WTC11 (cell line): ENCODE measurements at regions not wholly inside any gene's neighbourhood (a gene's known extent, or its start where the extent isn't known, plus 50 kb on each side); places are given as distances from the start of the nearest gene placed in this dataset.

Experiments used
- ATAC-seq: fragments of 200-7000 bp; cut with Tn5 transposase; 2 replicates; pipeline ENCODE4 v1.10.0; 2021; ENCODE audit warnings: mild to moderate bottlenecking, moderate library complexity
- CTCF ChIA-PET: fragments of 300-600 bp; sonication (Branson Sonifier 250); formaldehyde crosslinking; loops from one replicate; lab custom pipeline; 2021; ENCODE audit warnings: antibody characterized with exemption; lab: Charles Lee
- POLR2A ChIA-PET: fragments of 350-600 bp; sonication (Branson Sonifier 250); formaldehyde crosslinking; loops from one replicate; lab custom pipeline; 2021; ENCODE audit warnings: antibody characterized with exemption; lab: Charles Lee
- DNase-seq: peaks from one replicate; pipeline ENCODE4 v3.0.0; 2021; ENCODE audit warnings: low spot score
- H3K27ac Mint-ChIP-seq: 2 replicates; pipeline ENCODE4 v1.8.0; 2021; ENCODE audit warnings: mixed read lengths
- H3K27me3 Mint-ChIP-seq: 2 replicates; pipeline ENCODE4 v1.8.0; 2021; ENCODE audit warnings: low read depth, mild to moderate bottlenecking, moderate library complexity, mixed read lengths
- H3K36me3 Mint-ChIP-seq: 2 replicates; pipeline ENCODE4 v1.8.0; 2021; ENCODE audit warnings: mixed read lengths
- H3K4me1 Mint-ChIP-seq: 2 replicates; pipeline ENCODE4 v1.8.0; 2022; ENCODE audit warnings: mixed read lengths
- H3K4me3 Mint-ChIP-seq: 2 replicates; pipeline ENCODE4 v1.8.0; 2021; ENCODE audit warnings: mild to moderate bottlenecking, moderate library complexity, mixed read lengths
- H3K9me3 Mint-ChIP-seq: 2 replicates; pipeline ENCODE4 v1.8.0; 2021; ENCODE audit warnings: mixed read lengths
- CREB1 ChIP-seq: sonication (generic); formaldehyde crosslinking; IDR thresholded peaks from 2 replicates; pipeline ENCODE4 v1.8.0; 2023; ENCODE audit warnings: mild to moderate bottlenecking, missing genetic modification reagents
- E2F4 ChIP-seq: sonication (generic); formaldehyde crosslinking; IDR thresholded peaks from 2 replicates; pipeline ENCODE4 v1.8.1; 2022; ENCODE audit warnings: low read depth, mild to moderate bottlenecking, moderate library complexity, missing genetic modification reagents, borderline replicate concordance
- ESRRA ChIP-seq: sonication (generic); formaldehyde crosslinking; IDR thresholded peaks from 2 replicates; pipeline ENCODE4 v1.8.1; 2022; ENCODE audit warnings: mild to moderate bottlenecking, missing genetic modification reagents, borderline replicate concordance
- GRHL2 ChIP-seq: fragments of 250-450 bp; sonication (Bioruptor Pico); IDR thresholded peaks from 2 replicates; pipeline ENCODE4 v1.8.0; 2022; ENCODE audit warnings: mild to moderate bottlenecking, moderate library complexity; ENCODE audit not compliant: insufficient replicate concordance, severe bottlenecking
- GTF2I ChIP-seq: fragments of 250-450 bp; sonication (Bioruptor Pico); conservative IDR thresholded peaks from 2 replicates; pipeline ENCODE4 v1.4.0; 2021; ENCODE audit warnings: mild to moderate bottlenecking
- IRF1 ChIP-seq: sonication (generic); formaldehyde crosslinking; IDR thresholded peaks from 2 replicates; pipeline ENCODE4 v1.8.0; 2023; ENCODE audit warnings: missing genetic modification reagents
- JUN ChIP-seq: sonication (generic); formaldehyde crosslinking; IDR thresholded peaks from 2 replicates; pipeline ENCODE4 v1.8.0; 2023; ENCODE audit warnings: mild to moderate bottlenecking, missing genetic modification reagents
- KAT7 ChIP-seq: sonication (generic); formaldehyde crosslinking; IDR thresholded peaks from 2 replicates; pipeline ENCODE4 v1.8.1; 2023; ENCODE audit warnings: missing genetic modification reagents, mild to moderate bottlenecking, borderline replicate concordance
- MAX ChIP-seq: sonication (generic); formaldehyde crosslinking; IDR thresholded peaks from 2 replicates; pipeline ENCODE4 v1.8.0; 2022; ENCODE audit warnings: mild to moderate bottlenecking, missing genetic modification reagents
- MLX ChIP-seq: sonication (generic); formaldehyde crosslinking; IDR thresholded peaks from 2 replicates; pipeline ENCODE4 v1.8.1; 2023; ENCODE audit warnings: mild to moderate bottlenecking, missing genetic modification reagents, moderate library complexity
- NFYB ChIP-seq: sonication (generic); formaldehyde crosslinking; conservative IDR thresholded peaks from 2 replicates; pipeline ENCODE4 v1.8.0; 2022; ENCODE audit warnings: low read depth, missing genetic modification reagents
- NR2C2 ChIP-seq: sonication (generic); formaldehyde crosslinking; IDR thresholded peaks from 2 replicates; pipeline ENCODE4 v1.8.0; 2022; ENCODE audit warnings: mild to moderate bottlenecking, missing genetic modification reagents
- PRRX2 ChIP-seq: fragments of 250-450 bp; sonication (Bioruptor Pico); IDR thresholded peaks from 2 replicates; pipeline ENCODE4 v1.8.0; 2021; ENCODE audit warnings: mild to moderate bottlenecking
- RELA ChIP-seq: sonication (generic); formaldehyde crosslinking; IDR thresholded peaks from 2 replicates; pipeline ENCODE4 v1.8.1; 2022; ENCODE audit warnings: missing genetic modification reagents, mild to moderate bottlenecking, borderline replicate concordance
- SMAD4 ChIP-seq: sonication (generic); formaldehyde crosslinking; IDR thresholded peaks from 2 replicates; pipeline ENCODE4 v1.8.0; 2022; ENCODE audit warnings: mild to moderate bottlenecking, missing genetic modification reagents
- SP1 ChIP-seq: sonication (generic); formaldehyde crosslinking; conservative IDR thresholded peaks from 2 replicates; pipeline ENCODE4 v1.8.1; 2022; ENCODE audit warnings: missing genetic modification reagents
- ZBTB21 ChIP-seq: sonication (generic); formaldehyde crosslinking; IDR thresholded peaks from 2 replicates; pipeline ENCODE4 v1.8.1; 2023; ENCODE audit warnings: mild to moderate bottlenecking, missing genetic modification reagents, borderline replicate concordance
- ZNF121 ChIP-seq: sonication (generic); formaldehyde crosslinking; IDR thresholded peaks from 2 replicates; pipeline ENCODE4 v1.8.0; 2023; ENCODE audit warnings: missing genetic modification reagents
- ZNF219 ChIP-seq: sonication (generic); formaldehyde crosslinking; IDR thresholded peaks from 2 replicates; pipeline ENCODE4 v1.8.0; 2023; ENCODE audit warnings: missing genetic modification reagents, mild to moderate bottlenecking, borderline replicate concordance
- ZNF425 ChIP-seq: fragments of 250-450 bp; sonication (Bioruptor Pico); conservative IDR thresholded peaks from 2 replicates; pipeline ENCODE4 v1.9.0; 2021; ENCODE audit warnings: mild to moderate bottlenecking

- no peak for TF ChIP-seq MAX
- TF ChIP-seq GRHL2 (CRISPR knock-in tag) = no peak
- no peak for TF ChIP-seq GTF2I (CRISPR knock-in tag)
- TF ChIP-seq SP1 (CRISPR knock-in tag) = no peak
Observed at GRCh38 chr5:89047571-89047970, 164.6 kb upstream of the MEF2C start (continued).

GRCh38 chr5:89045216-89045615, 162.2 kb upstream of the MEF2C start:
- H3K4me1 Mint-ChIP-seq = peaks cover 10% of the 10 kb centered on the region
- TF ChIP-seq RELA (CRISPR knock-in tag) (no peak), ZNF219 (CRISPR knock-in tag) (no peak), KAT7 (CRISPR knock-in tag) (no peak), SP1 (CRISPR knock-in tag) (no peak), CREB1 (CRISPR knock-in tag) (no peak)
- peaks cover 18% of the 10 kb centered on the region for H3K9me3 Mint-ChIP-seq
- ChIA-PET CTCF (no interaction called here), POLR2A (no interaction called here)
- H3K27me3 Mint-ChIP-seq = no peaks in the 10 kb centered on the region
- H3K36me3 Mint-ChIP-seq = peaks cover 14% of the 10 kb centered on the region
- ATAC-seq = no peak
- no peak overlapping the region for H3K4me3 Mint-ChIP-seq
- H3K27ac Mint-ChIP-seq = no peak overlapping the region
- DNase-seq = no peak

GRCh38 chr5:89044674-89045200, 161.8 kb upstream of the MEF2C start:
- Mint-ChIP-seq H3K4me1 (peaks cover 10% of the 10 kb centered on the region), H3K36me3 (peaks cover 10% of the 10 kb centered on the region), H3K27me3 (no peaks in the 10 kb centered on the region), H3K27ac (no peak overlapping the region), H3K4me3 (no peak overlapping the region), H3K9me3 (peaks cover 13% of the 10 kb centered on the region)
- no peak for TF ChIP-seq GTF2I (CRISPR knock-in tag)
- no peak for TF ChIP-seq E2F4 (CRISPR knock-in tag)
- no peak for TF ChIP-seq ZNF121 (CRISPR knock-in tag)
- TF ChIP-seq ZBTB21 (CRISPR knock-in tag) = no peak
- no peak for TF ChIP-seq JUN (CRISPR knock-in tag)
- TF ChIP-seq PRRX2 (CRISPR knock-in tag) = no peak
- TF ChIP-seq NR2C2 (CRISPR knock-in tag) = no peak
- TF ChIP-seq ZNF425 (CRISPR knock-in tag) = no peak
- no peak for TF ChIP-seq SMAD4 (CRISPR knock-in tag)
- no peak for TF ChIP-seq IRF1
- TF ChIP-seq MLX = no peak
- no peak for TF ChIP-seq NFYB (CRISPR knock-in tag)
- TF ChIP-seq ESRRA = no peak
- DNase-seq (no peak), ATAC-seq (no peak)
- CTCF ChIA-PET = no interaction called here
- POLR2A ChIA-PET = no interaction called here
